Left lung (tissue), 4 donors: ENCODE measurements at regions not wholly inside any gene's neighbourhood (a gene's known extent, or its start where the extent isn't known, plus 50 kb on each side); places are given as distances from the start of the nearest gene placed in this dataset.

Experiments
- ATAC-seq: fragments of 200-7000 bp; cut with Tn5 transposase; one replicate; pipeline ENCODE4 v1.9.1; 2020; ENCODE audit warnings: moderate library complexity
- DNase-seq, 4 donors: peaks; one replicate each; pipeline ENCODE4 v3.0.0-alpha.2; 2013 to 2020
- H3K27ac ChIP-seq, 2 donors: fragments of 200-600 bp; sonication (generic) in 1 of 2; one replicate each; pipeline versions ENCODE4 v1.5.0 to v1.8.0; 2020 to 2021
- H3K27me3 ChIP-seq, 2 donors: fragments of 200-600 bp; sonication (generic) in 1 of 2; one replicate each; pipeline versions ENCODE4 v1.5.0 to v1.8.0; 2020 to 2021
- H3K36me3 ChIP-seq, 2 donors: fragments of 200-600 bp; sonication (generic) in 1 of 2; one replicate each; pipeline versions ENCODE4 v1.5.0 to v1.8.0; 2020 to 2021
- H3K4me1 ChIP-seq, 2 donors: fragments of 200-600 bp; one replicate each; pipeline ENCODE4 v1.8.0; 2021
- H3K4me3 ChIP-seq, 2 donors: fragments of 200-600 bp; sonication (generic) in 1 of 2; one replicate each; pipeline versions ENCODE4 v1.5.0 to v1.8.0; 2020 to 2021; ENCODE audit warnings: mild to moderate bottlenecking in 1 of 2
- H3K9me3 ChIP-seq, 2 donors: fragments of 200-600 bp; sonication (generic) in 1 of 2; one replicate each; pipeline versions ENCODE4 v1.5.0 to v1.8.0; 2020 to 2021
- intact Hi-C, 2 donors: fragments of 100-400 bp; cut with DNase I; formaldehyde crosslinking; loops; one replicate each; pipeline versions ENCODE4 v1.11.2 to v1.14.2; 2022
- TF ChIP-seq, protein P1 (sequence below), 2 donors: fragments of 200-600 bp; sonication (generic) in 1 of 2; IDR thresholded peaks; one replicate each; pipeline versions ENCODE4 v1.5.0 to v1.8.0; 2021; ENCODE audit warnings: antibody characterized with exemption in 2 of 2
- donor health status: DM: no; HTN: yes; CAD: no.
- donor health status: DM: no; HTN: no; CAD: no.

DNA sequence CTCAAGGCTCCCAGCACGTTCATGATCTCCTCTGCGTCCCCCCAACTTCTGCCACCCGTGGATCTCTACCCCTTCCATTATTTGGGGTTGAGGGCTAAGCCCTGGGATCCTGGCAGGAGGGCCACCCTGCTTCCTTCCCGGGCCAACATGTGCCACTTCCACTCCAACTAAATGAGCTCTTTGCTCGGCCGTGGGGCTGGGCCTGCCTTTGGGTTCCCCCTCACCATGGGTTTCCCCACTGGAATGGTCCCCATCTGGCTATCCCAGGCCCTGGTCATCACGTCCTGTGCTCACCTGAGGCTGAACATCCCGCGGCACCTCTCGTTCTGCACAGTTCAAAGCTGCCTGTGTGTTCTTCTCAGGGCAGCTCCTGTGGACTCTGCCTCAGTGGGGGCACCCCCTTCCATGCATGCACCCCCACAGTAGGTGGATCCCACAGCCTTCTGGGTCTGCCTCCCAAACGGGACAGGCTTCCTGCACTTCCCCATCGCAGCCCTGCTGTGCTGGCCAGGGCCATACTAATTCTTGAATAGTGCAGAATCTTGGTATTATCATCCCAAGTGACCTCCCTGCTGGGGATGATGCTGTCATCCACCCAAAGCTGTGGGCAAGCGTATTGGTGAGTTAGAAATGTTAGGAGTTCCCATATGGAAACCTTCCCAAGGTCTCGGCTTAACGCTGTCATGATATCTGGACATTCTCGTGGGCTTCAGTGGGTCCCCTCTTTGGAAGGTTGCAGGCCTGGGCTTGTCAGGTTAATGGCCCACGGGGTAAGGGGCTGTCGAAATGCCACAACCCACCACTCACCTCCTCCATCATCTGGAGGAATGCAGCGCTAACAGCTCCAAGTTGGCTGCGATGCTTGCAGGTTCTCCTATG lies 150.5 kb upstream of the TWIST2 start:
- Histone ChIP-seq H3K36me3 (no peaks in the 10 kb centered on the region), H3K27ac (no peak overlapping the region), H3K4me1 (no peaks in the 10 kb centered on the region), H3K4me3 (no peak overlapping the region), H3K27me3 (no peaks in the 10 kb centered on the region), H3K9me3 (no peaks in the 10 kb centered on the region)
- intact Hi-C loops, result no loop called here
- TF ChIP-seq, protein P1, sequence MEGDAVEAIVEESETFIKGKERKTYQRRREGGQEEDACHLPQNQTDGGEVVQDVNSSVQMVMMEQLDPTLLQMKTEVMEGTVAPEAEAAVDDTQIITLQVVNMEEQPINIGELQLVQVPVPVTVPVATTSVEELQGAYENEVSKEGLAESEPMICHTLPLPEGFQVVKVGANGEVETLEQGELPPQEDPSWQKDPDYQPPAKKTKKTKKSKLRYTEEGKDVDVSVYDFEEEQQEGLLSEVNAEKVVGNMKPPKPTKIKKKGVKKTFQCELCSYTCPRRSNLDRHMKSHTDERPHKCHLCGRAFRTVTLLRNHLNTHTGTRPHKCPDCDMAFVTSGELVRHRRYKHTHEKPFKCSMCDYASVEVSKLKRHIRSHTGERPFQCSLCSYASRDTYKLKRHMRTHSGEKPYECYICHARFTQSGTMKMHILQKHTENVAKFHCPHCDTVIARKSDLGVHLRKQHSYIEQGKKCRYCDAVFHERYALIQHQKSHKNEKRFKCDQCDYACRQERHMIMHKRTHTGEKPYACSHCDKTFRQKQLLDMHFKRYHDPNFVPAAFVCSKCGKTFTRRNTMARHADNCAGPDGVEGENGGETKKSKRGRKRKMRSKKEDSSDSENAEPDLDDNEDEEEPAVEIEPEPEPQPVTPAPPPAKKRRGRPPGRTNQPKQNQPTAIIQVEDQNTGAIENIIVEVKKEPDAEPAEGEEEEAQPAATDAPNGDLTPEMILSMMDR (IDR thresholded peaks at IDR 0.05), result no peak
- no peak for ATAC-seq
- DNase-seq, result no peak

DNA sequence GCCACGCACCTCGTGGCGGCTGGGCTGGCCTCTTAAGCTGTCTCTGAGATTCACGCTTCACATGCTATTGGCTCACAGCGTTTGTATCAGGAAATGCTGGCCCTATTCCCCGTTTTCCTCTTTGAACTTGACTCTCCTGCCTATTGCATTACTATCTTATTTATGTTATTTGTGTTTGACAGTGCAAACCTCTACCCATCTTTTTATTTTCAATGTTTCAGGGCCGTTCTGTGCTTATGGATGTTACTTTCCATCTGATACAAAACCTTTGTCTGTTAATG lies 149.9 kb upstream of the TWIST2 start:
- DNase-seq, result no peak

DNA sequence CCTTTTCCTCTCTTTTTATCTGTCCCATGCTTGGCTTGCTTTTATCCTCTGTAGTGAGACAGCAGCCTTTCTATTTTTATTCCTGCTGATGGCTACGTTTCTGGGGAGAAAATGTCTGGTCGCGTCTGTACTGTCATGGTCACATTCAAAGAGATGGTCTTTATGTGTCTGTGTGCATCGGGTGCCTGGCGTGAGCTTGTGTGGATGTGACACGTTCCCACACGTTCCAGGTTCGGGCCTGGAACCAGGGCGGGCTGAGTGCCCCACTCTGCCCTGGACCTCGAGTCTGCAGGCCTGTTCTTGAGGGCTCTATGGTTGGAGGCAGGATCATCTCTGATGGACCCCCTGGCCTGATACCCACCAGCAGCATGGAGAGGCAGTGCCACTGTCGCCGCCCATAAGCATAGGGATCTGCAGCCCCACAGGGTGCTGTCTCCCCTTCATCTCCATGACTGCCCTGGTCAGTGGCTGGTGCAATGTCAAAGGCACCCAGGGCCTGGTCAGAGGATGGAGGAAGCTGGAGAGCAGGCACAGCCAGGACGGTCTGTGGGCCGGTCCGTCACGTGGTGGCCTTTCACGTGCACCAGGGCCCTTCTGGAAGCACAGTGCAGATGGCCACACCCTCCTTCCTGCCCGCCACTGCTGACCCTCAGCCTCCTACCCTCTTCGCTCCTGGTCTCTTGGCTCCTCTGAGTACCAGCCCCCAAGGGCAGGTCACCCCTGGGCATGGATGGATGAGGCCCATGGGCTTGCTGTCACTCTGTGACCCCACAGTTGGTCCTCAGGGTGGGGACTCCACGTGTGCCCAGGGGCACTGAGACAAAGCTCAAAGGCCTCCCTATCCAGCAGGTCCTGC lies 149.2 kb upstream of the TWIST2 start:
- TF ChIP-seq, protein P1 (IDR thresholded peaks at IDR 0.05), result no peak
- ATAC-seq (no peak), DNase-seq (no peak)
- Histone ChIP-seq H3K36me3 (no peaks in the 10 kb centered on the region), H3K4me1 (no peaks in the 10 kb centered on the region), H3K27me3 (no peaks in the 10 kb centered on the region), H3K27ac (peak overlapping the region in 1 of 2 donors; percentile 61), H3K9me3 (no peaks in the 10 kb centered on the region), H3K4me3 (no peak overlapping the region)
- intact Hi-C loops, result no loop called here

More for the DNA sequence above, 149.9 kb upstream of the TWIST2 start:
- H3K4me3 ChIP-seq, result no peak overlapping the region
- ATAC-seq, result no peak
- TF ChIP-seq, protein P1 (IDR thresholded peaks at IDR 0.05), result no peak
- no peaks in the 10 kb centered on the region for H3K27me3 ChIP-seq
- no peaks in the 10 kb centered on the region for H3K9me3 ChIP-seq
- no peaks in the 10 kb centered on the region for H3K36me3 ChIP-seq
- intact Hi-C loops, result no loop called here
- no peak overlapping the region for H3K27ac ChIP-seq
- H3K4me1 ChIP-seq, result no peaks in the 10 kb centered on the region

DNA sequence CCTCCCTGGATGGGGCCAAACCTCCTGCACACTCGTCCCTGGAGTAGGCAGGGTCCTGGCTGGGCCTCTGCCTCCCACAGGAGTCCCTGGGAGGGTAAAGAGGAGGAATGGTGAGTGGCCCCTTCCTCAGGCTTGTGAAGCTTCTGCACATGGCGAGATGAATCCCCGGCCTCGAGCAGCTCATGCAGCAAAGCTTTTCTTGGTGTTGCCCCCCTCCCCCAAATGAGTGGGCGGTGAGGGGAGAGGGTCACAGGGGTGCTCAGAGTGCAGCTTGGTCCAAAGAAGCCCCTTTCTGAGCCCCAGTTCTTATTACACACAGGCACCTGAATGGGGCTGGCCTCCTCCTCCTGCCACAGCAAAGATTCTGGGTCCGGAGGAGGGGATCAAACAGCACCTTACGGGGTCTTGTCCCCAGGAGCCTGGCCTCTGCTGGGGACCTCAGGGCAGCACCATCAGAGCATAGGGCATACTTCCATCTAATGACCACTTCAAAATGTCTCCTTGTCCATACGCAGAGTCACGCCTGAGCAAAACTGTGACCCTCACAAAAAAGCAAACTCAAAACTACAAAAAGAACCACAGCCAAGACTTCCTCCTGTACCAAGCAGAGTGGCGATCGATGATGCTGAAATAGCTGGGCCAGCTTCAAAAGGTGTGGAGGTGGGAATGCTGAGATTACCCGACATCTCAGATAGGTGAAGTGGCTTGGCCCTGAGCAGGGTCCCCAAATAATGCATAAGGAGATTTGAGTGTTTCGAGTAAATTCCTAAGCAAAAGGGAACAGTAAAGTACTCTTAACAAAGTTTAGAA lies 148.4 kb upstream of the TWIST2 start:
- ATAC-seq, result peak; percentile 67

More for the DNA sequence above, 148.4 kb upstream of the TWIST2 start:
- Histone ChIP-seq H3K27me3 (no peaks in the 10 kb centered on the region), H3K4me1 (no peaks in the 10 kb centered on the region), H3K36me3 (no peaks in the 10 kb centered on the region), H3K27ac (peak overlapping the region; percentile 19 to 61), H3K9me3 (no peaks in the 10 kb centered on the region), H3K4me3 (no peak overlapping the region)
- no peak for DNase-seq
- TF ChIP-seq, protein P1 (IDR thresholded peaks at IDR 0.05), result no peak
- intact Hi-C loops, result no loop called here
